HG02884 (cell line): ENCODE measurements at regions not wholly inside any gene's neighbourhood (a gene's known extent, or its start where the extent isn't known, plus 50 kb on each side); places are given as distances from the start of the nearest gene placed in this dataset.

Experiments used
- ATAC-seq: cut with Tn5 transposase; IDR thresholded peaks from one replicate; pipeline ENCODE4 v1.9.1; 2021; ENCODE audit warnings: mild to moderate bottlenecking, moderate library complexity; ENCODE audit not compliant: unreplicated experiment

GRCh38 chr9:13719446-13719845, 440.0 kb upstream of the MPDZ start:
- no peak for ATAC-seq

DNA sequence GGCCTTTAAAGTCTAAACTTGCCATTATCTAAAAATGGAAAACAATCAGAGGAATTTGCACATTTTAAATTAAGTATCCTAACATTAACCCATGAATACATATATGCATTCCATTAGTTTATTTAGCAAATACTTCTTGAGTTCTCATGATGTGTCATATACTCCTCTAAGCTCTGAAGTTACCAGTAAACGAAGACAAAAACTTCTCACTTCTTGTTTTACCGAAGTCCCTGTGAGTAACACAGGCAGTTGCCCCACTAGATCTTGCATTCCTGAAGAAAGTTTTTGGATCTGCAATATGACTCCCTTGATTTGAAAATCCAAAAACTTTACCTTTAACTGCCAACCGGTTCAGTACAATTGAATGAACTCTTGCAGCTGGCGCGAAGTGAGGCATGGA, 439.0 kb upstream of the MPDZ start:
- no peak for ATAC-seq

GRCh38 chr9:13718086-13718485, 438.6 kb upstream of the MPDZ start:
- ATAC-seq: no peak

DNA sequence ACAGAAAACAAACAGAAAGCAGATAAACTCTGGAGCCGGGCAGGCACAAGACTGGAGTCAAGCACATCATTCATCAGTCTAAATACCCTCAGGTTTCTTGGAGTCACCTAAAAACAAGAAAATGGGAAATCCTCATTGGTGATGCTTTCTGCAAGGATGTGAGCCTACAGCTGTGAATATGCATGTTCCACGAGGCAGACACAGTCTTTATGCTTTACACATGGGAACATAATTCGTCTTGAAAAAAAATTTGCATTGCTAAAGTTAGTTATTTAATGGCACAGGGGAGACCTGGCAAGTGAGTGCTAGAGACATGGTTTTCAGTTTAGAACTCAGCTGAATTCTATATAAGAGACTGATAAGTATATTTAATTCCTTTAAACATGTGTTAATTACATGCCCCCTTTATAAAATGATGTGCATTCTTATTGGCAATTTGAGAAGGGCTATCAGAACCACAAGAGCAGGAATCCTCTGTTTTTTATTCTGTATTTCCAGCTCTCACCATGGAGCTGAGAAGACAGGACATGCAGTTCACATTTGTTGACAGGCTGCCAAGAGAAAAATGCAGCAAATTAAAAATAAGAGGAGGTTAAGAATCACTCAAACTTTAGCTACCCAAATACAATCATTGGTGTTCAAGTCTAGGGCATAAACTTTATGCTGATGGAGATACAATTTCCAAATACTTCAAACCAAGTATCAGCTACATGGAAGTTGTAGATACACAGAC, 438.0 kb upstream of the MPDZ start:
- no peak for ATAC-seq

- ATAC-seq: no peak
Observed at GRCh38 chr9:13716601-13717321, 437.3 kb upstream of the MPDZ start.

- no peak for ATAC-seq
Observed at GRCh38 chr9:13716090-13716489, 436.6 kb upstream of the MPDZ start.

DNA sequence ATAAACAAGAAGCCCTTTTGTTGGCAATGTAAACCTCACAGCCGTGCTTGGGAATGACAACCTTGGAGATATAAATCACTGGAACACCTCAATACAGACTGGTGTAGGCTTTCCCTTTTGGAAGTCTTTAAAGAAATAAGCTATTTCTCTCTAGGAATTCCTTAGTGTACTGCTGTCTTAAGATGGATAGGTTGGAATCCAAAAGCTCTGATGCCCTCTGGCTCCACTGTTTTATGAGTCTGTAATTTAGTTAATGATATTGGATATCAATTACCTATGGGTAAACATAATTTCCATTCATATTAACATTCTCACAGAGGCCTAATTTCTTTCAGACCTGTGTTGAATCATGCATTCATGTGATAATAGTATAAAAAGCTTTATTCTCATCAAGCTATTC, 435.9 kb upstream of the MPDZ start:
- no peak for ATAC-seq

GRCh38 chr9:13707612-13708576, 428.4 kb upstream of the MPDZ start:
- ATAC-seq: no peak

- no peak for ATAC-seq
Observed at GRCh38 chr9:13705918-13706317, 426.4 kb upstream of the MPDZ start.

GRCh38 chr9:13705373-13705772, 425.9 kb upstream of the MPDZ start:
- no peak for ATAC-seq

DNA sequence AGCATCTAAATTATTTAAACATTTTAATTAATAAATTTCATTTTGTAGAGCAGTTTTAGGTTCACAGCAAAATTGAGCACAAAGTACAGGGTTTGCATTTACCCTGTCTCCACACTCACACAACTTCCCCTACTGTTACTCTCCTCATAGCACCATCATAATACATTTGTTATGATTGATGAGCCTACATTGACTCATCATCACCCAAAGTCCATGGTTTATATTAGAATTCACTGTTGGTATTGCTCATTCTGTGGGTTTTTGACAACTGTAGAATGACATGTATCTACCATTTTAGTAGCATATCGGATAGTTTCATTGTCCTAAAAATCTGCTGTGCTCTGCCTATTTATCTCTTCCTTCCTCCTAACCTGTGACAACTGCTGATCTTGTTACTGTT, 411.1 kb upstream of the MPDZ start:
- ATAC-seq: no peak

DNA sequence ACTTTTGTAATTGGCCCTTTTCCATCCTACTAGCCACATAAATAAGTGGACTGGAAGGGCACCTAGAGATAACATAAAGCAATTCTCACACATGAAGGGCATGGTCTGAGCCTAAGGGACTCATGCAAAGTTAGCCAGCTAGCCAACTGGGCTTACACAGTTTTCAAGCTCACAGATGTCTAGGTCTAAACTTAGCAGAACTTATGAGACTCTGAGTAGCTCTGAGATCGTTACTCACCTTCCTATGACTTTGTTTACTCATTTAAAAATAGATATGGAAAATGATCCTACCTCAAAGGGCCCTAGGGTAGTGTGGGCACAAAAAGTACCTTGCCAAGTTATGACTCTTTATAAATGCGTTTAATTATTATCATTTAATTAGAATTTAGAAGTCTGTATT, 410.4 kb upstream of the MPDZ start:
- no peak for ATAC-seq

DNA sequence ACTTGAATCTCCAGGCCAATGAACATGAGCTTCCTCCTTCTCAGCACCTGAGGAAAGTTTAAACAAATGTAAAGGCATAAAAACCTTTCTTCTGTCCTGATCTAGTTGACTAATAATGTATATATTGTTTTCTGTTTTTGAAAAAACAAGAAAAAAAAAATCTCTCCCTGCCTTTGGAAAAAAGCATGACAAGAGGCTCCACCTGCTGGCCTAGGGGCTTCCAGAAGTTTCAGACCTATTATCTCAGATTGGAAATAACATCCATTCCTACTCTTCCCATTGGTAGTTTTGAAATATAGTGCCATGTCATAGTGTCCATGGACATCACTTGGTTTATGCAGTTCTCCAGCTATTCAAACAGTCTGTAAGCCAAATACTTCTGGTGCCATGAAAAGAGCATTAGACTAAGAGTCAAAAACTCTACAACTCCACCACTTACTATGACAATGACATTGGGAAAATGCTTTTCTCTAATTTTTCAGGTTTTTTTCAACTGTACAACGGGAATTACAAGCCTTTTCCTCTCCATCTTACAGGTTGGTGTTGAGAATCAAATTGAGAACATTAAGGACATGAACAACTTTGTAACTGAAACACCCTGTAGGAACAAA, 409.6 kb upstream of the MPDZ start:
- no peak for ATAC-seq

GRCh38 chr9:13688223-13688989, 408.9 kb upstream of the MPDZ start:
- no peak for ATAC-seq

DNA sequence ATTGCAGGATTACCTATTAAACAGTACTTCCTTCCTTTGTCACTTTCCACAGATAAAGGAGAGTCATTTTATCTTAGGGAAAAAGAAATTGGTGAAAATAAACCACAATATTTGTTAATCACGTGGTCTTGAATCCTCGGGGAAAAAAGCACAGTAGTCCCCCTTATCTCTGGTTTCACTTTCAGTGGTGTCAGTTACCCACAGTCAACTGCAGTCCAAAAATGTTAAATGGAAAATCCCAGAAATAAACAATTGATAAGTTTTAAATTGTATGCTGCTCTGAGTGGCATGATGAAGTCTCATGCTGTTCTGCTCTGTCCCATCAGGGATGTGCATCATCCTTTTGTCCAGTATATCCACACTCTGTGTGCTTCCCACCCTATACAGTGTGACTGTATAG, 405.2 kb upstream of the MPDZ start:
- no peak for ATAC-seq

GRCh38 chr9:13677801-13678200, 398.3 kb upstream of the MPDZ start:
- ATAC-seq: no peak

DNA sequence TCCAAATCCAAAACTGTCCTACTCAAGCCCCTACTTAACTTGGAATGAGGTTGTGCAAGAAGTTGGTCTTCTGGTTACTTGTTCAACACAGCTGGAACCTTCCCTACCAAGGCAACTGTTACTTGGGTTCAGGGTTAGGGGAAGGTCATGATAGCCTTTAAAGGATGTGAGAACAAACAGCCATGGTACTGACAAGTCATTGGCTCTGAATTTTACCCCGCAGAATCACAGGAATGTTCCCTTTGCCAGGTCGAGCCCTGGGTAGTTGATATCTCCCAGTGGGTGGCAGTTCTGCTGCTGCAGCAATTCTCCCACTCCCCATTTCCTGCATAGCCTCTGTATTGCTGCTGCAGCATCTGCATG, 396.1 kb upstream of the MPDZ start:
- no peak for ATAC-seq

- ATAC-seq: no peak
Observed at GRCh38 chr9:13674926-13675637, 395.6 kb upstream of the MPDZ start.

- ATAC-seq: no peak
Observed at GRCh38 chr9:13673348-13673747, 393.9 kb upstream of the MPDZ start.
